Activated CD8-positive, alpha-beta T cell treated with anti-CD3 and anti-CD28 coated beads for 36 hours (primary cell): ENCODE measurements at regions not wholly inside any gene's neighbourhood (a gene's known extent, or its start where the extent isn't known, plus 50 kb on each side); places are given as distances from the start of the nearest gene placed in this dataset.

Source experiments
- ATAC-seq: fragments of 200-7000 bp; cut with Tn5 transposase; one replicate; pipeline ENCODE4 v1.10.0; 2021; ENCODE audit warnings: mild to moderate bottlenecking, moderate library complexity
- CTCF ChIA-PET: fragments of 350-600 bp; sonication (Branson Sonifier 250); formaldehyde crosslinking; loops from one replicate; lab custom pipeline; 2021; ENCODE audit warnings: antibody characterized with exemption; lab: Charles Lee
- POLR2A ChIA-PET: fragments of 350-600 bp; sonication (Branson Sonifier 250); formaldehyde crosslinking; loops from one replicate; lab custom pipeline; 2021; ENCODE audit warnings: antibody characterized with exemption; lab: Charles Lee
- DNase-seq: peaks from one replicate; pipeline ENCODE4 v3.0.0-alpha.2; 2020
- H3K27ac Mint-ChIP-seq: one replicate; pipeline ENCODE4 v1.8.0; 2021; ENCODE audit warnings: mild to moderate bottlenecking, mixed read lengths
- H3K27me3 Mint-ChIP-seq: one replicate; pipeline ENCODE4 v1.8.0; 2021; ENCODE audit warnings: mixed read lengths
- H3K36me3 Mint-ChIP-seq: one replicate; pipeline ENCODE4 v1.8.0; 2021; ENCODE audit warnings: low read depth, mixed read lengths
- H3K4me1 Mint-ChIP-seq: one replicate; pipeline ENCODE4 v1.8.0; 2021; ENCODE audit warnings: low read depth, mixed read lengths
- H3K4me3 Mint-ChIP-seq: one replicate; pipeline ENCODE4 v1.8.0; 2021; ENCODE audit warnings: mild to moderate bottlenecking, moderate library complexity, mixed read lengths
- H3K9me3 Mint-ChIP-seq: one replicate; pipeline ENCODE4 v1.8.0; 2021; ENCODE audit warnings: mixed read lengths
- CTCF ChIP-seq: fragments of 200-600 bp; IDR thresholded peaks from one replicate; pipeline ENCODE4 v1.8.0; 2022; ENCODE audit warnings: antibody characterized with exemption, mild to moderate bottlenecking
- intact Hi-C: fragments of 100-400 bp; cut with micrococcal nuclease; formaldehyde crosslinking; loops from one replicate; pipeline ENCODE4 v1.10.0; 2022

GRCh38 chr2:891734-892133 lies 58.9 kb upstream of the SNTG2 start:
- Mint-ChIP-seq H3K4me1 (no peaks in the 10 kb centered on the region), H3K27me3 (peaks cover 20% of the 10 kb centered on the region), H3K9me3 (peaks cover 13% of the 10 kb centered on the region), H3K4me3 (no peak overlapping the region), H3K27ac (no peak overlapping the region), H3K36me3 (no peaks in the 10 kb centered on the region)
- no peak for TF ChIP-seq CTCF
- DNase-seq (no peak), ATAC-seq (no peak)
- intact Hi-C loops = no loop called here
- ChIA-PET CTCF (no interaction called here), POLR2A (no interaction called here)

GRCh38 chr2:890791-891190 lies 59.9 kb upstream of the SNTG2 start:
- CTCF ChIA-PET = interaction anchor here (1.1 kb wide), 1 partner anchor 18 kb away, joined by 3 read pairs; no protein-coding TSS in a partner anchor

GRCh38 chr2:890214-890613 lies 60.4 kb upstream of the SNTG2 start:
- no peak for TF ChIP-seq CTCF
- DNase-seq (no peak), ATAC-seq (no peak)
- Mint-ChIP-seq H3K4me3 (no peak overlapping the region), H3K27me3 (peaks cover 21% of the 10 kb centered on the region), H3K9me3 (peaks cover 1% of the 10 kb centered on the region), H3K4me1 (no peaks in the 10 kb centered on the region), H3K36me3 (no peaks in the 10 kb centered on the region), H3K27ac (no peak overlapping the region)
- intact Hi-C loops = no loop called here
- ChIA-PET CTCF (interaction anchor here (0.9 to 1.1 kb wide), 2 partner anchors 18 to 661 kb away, joined by 3 read pairs; no protein-coding TSS in a partner anchor), POLR2A (interaction anchor here (0.6 kb wide), 1 partner anchor 109 kb away, joined by 7 read pairs; no protein-coding TSS in a partner anchor)

More at GRCh38 chr2:890791-891190, 59.9 kb upstream of the SNTG2 start:
- Mint-ChIP-seq H3K4me1 (no peaks in the 10 kb centered on the region), H3K36me3 (no peaks in the 10 kb centered on the region), H3K27me3 (peaks cover 20% of the 10 kb centered on the region), H3K9me3 (peaks cover 5% of the 10 kb centered on the region), H3K27ac (no peak overlapping the region), H3K4me3 (no peak overlapping the region)
- no peak for TF ChIP-seq CTCF
- intact Hi-C loops = no loop called here
- ATAC-seq (no peak), DNase-seq (no peak)
- POLR2A ChIA-PET = no interaction called here

GRCh38 chr2:888906-889566 lies 61.6 kb upstream of the SNTG2 start:
- ChIA-PET POLR2A (no interaction called here), CTCF (no interaction called here)
- no peaks in the 10 kb centered on the region for H3K9me3 Mint-ChIP-seq
- TF ChIP-seq CTCF = no peak
- intact Hi-C loops = no loop called here
- H3K27ac Mint-ChIP-seq = no peak overlapping the region
- ATAC-seq (no peak), DNase-seq (no peak)
- no peaks in the 10 kb centered on the region for H3K4me1 Mint-ChIP-seq
- H3K27me3 Mint-ChIP-seq = peaks cover 24% of the 10 kb centered on the region
- no peak overlapping the region for H3K4me3 Mint-ChIP-seq
- H3K36me3 Mint-ChIP-seq = no peaks in the 10 kb centered on the region

- TF ChIP-seq CTCF = no peak
- ATAC-seq = no peak
- H3K9me3 Mint-ChIP-seq = no peaks in the 10 kb centered on the region
- no peak for DNase-seq
- no peaks in the 10 kb centered on the region for H3K36me3 Mint-ChIP-seq
- intact Hi-C loops = no loop called here
- H3K4me3 Mint-ChIP-seq = no peak overlapping the region
- peaks cover 25% of the 10 kb centered on the region for H3K27me3 Mint-ChIP-seq
- CTCF ChIA-PET = no interaction called here
- H3K4me1 Mint-ChIP-seq = no peaks in the 10 kb centered on the region
- POLR2A ChIA-PET = no interaction called here
- no peak overlapping the region for H3K27ac Mint-ChIP-seq
These were observed 62.3 kb upstream of the SNTG2 start for GRCh38 chr2:888211-888801.
